H1 (cell line): ENCODE measurements at regions not wholly inside any gene's neighbourhood (a gene's known extent, or its start where the extent isn't known, plus 50 kb on each side); places are given as distances from the start of the nearest gene placed in this dataset.
A peak's percentile ranks its signal among the peaks of the same experiment; 100 is the strongest.

Experiments
- CTCF ChIA-PET: fragments of 300-600 bp; sonication (Branson Sonifier 250); formaldehyde crosslinking; loops from one replicate; lab custom pipeline; 2021; ENCODE audit not compliant: partially characterized antibody; lab: Charles Lee
- POLR2A ChIA-PET: fragments of 300-600 bp; sonication (Branson Sonifier 250); formaldehyde crosslinking; loops from one replicate; lab custom pipeline; 2021; ENCODE audit warnings: inconsistent platforms; ENCODE audit not compliant: partially characterized antibody; lab: Charles Lee
- DNase-seq, 2 experiments: peaks; one replicate each; pipeline versions ENCODE4 v3.0.0 to v3.0.0-alpha.2; 2010 to 2022; ENCODE audit warnings: low spot score in 2 of 2, low read depth in 1 of 2, mixed read lengths in 1 of 2
- FAIRE-seq: peaks from 2 replicates; lab custom pipeline; 2011; peaks lifted over from hg19 to GRCh38; lab: Jason Lieb, UNC
- H2AFZ ChIP-seq: 2 replicates; pipeline ENCODE4 v1.8.1; 2012; ENCODE audit warnings: low read length, inconsistent platforms
- H2AK5ac ChIP-seq: 2 replicates; pipeline ENCODE4 v1.6.1; 2013; ENCODE audit warnings: low read depth, low read length
- H2BK120ac ChIP-seq: replicated peaks from 2 replicates; pipeline ENCODE3; 2013; ENCODE audit warnings: low read depth, low read length, inconsistent platforms
- H2BK12ac ChIP-seq: 2 replicates; pipeline ENCODE4 v1.6.1; 2013; ENCODE audit warnings: low read depth, low read length
- H2BK15ac ChIP-seq: 2 replicates; pipeline ENCODE4 v1.6.1; 2013; ENCODE audit warnings: low read length
- H2BK20ac ChIP-seq: 2 replicates; pipeline ENCODE4 v1.6.1; 2013; ENCODE audit warnings: low read length
- H2BK5ac ChIP-seq: 2 replicates; pipeline ENCODE4 v1.6.1; 2013; ENCODE audit warnings: low read depth, low read length
- H3K14ac ChIP-seq: 2 replicates; pipeline ENCODE4 v1.6.1; 2013; ENCODE audit warnings: inconsistent platforms; ENCODE audit not compliant: insufficient read length
- H3K18ac ChIP-seq: 2 replicates; pipeline ENCODE4 v1.6.1; 2013; ENCODE audit warnings: low read length; ENCODE audit errors: extremely low read depth
- H3K23ac ChIP-seq: 2 replicates; pipeline ENCODE4 v1.6.1; 2013; ENCODE audit warnings: inconsistent platforms; ENCODE audit not compliant: insufficient read length
- H3K23me2 ChIP-seq: 2 replicates; pipeline ENCODE4 v1.6.1; 2013; ENCODE audit warnings: low read depth, low read length
- H3K27ac ChIP-seq: 2 replicates; pipeline ENCODE4 v1.6.1; 2011; ENCODE audit warnings: low read depth, low read length, inconsistent platforms
- H3K27me3 ChIP-seq, 4 experiments: replicated peaks in 1 of 4; 1 replicate in 1 of 4; 2 replicates in 3 of 4; pipeline versions ENCODE4 v1.6.1 to v1.8.1; 2011 to 2013; ENCODE audit warnings: low read length in 3 of 4, mild to moderate bottlenecking in 3 of 4, inconsistent platforms in 2 of 4, mixed read lengths in 2 of 4, moderate library complexity in 1 of 4; ENCODE audit not compliant: control insufficient read depth in 3 of 4, insufficient read depth in 3 of 4; ENCODE audit errors: extremely low read depth in 1 of 4
- H3K36me3 ChIP-seq, 4 experiments: 2 replicates each; pipeline versions ENCODE4 v1.6.1 to v1.8.1; 2011 to 2013; ENCODE audit warnings: mild to moderate bottlenecking in 4 of 4, low read length in 3 of 4, moderate library complexity in 2 of 4, control low read depth in 1 of 4, inconsistent platforms in 1 of 4; ENCODE audit not compliant: insufficient read depth in 4 of 4, control insufficient read depth in 2 of 4
- H3K4ac ChIP-seq: replicated peaks from 2 replicates; pipeline ENCODE3; 2013; ENCODE audit warnings: low read length, low read depth, mixed read lengths, inconsistent platforms; ENCODE audit not compliant: insufficient read length
- H3K4me1 ChIP-seq, 4 experiments: replicated peaks in 1 of 4; 1 replicate in 1 of 4; 2 replicates in 3 of 4; pipeline versions ENCODE4 v1.6.1 to v1.8.1; 2011 to 2013; ENCODE audit warnings: low read length in 3 of 4, inconsistent platforms in 2 of 4, mixed read lengths in 1 of 4; ENCODE audit not compliant: insufficient read depth in 4 of 4, control insufficient read depth in 3 of 4
- H3K4me2 ChIP-seq, 2 experiments: 2 replicates each; pipeline versions ENCODE4 v1.6.1 to v1.8.1; 2011 to 2013; ENCODE audit warnings: low read depth in 2 of 2, low read length in 2 of 2, control low read depth in 1 of 2, inconsistent platforms in 1 of 2, mild to moderate bottlenecking in 1 of 2; ENCODE audit not compliant: insufficient read depth in 1 of 2
- H3K4me3 ChIP-seq, 4 experiments: fragments of 200-600, 300-600 bp in 1 of 4; sonication (generic), shearing (Covaris generic), sonication (Bioruptor Twin) in 1 of 4; 2 replicates each; pipeline versions ENCODE4 v1.5.1 to v1.8.1; 2011 to 2016; ENCODE audit warnings: low read length in 4 of 4, low read depth in 3 of 4, control low read depth in 2 of 4, inconsistent platforms in 2 of 4, mild to moderate bottlenecking in 2 of 4, mixed read lengths in 1 of 4, moderate library complexity in 1 of 4; ENCODE audit not compliant: insufficient read depth in 2 of 4; ENCODE audit errors: extremely low read depth in 1 of 4
- H3K56ac ChIP-seq: replicated peaks from 2 replicates; pipeline ENCODE3; 2013; ENCODE audit warnings: low read depth, mild to moderate bottlenecking, mixed read lengths, low read length, inconsistent platforms; ENCODE audit not compliant: insufficient read length
- H3K79me1 ChIP-seq: 2 replicates; pipeline ENCODE4 v1.6.1; 2013; ENCODE audit warnings: low read depth, low read length, control low read depth
- H3K79me2 ChIP-seq, 2 experiments: 2 replicates each; pipeline versions ENCODE4 v1.6.1 to v1.8.1; 2012 to 2013; ENCODE audit warnings: low read length in 2 of 2, mild to moderate bottlenecking in 2 of 2, inconsistent platforms in 1 of 2; ENCODE audit not compliant: insufficient read depth in 2 of 2, control insufficient read depth in 1 of 2
- H3K9ac ChIP-seq, 4 experiments: replicated peaks in 1 of 4; 1 replicate in 1 of 4; 2 replicates in 3 of 4; pipeline versions ENCODE4 v1.6.1 to v1.8.1; 2011 to 2013; ENCODE audit warnings: low read depth in 3 of 4, low read length in 3 of 4, control low read depth in 2 of 4, mild to moderate bottlenecking in 2 of 4, moderate library complexity in 2 of 4, inconsistent platforms in 1 of 4; ENCODE audit errors: extremely low read depth in 1 of 4
- H3K9me3 ChIP-seq, 2 experiments: 2 replicates each; pipeline versions ENCODE4 v1.6.1 to v1.8.1; 2012 to 2013; ENCODE audit warnings: mild to moderate bottlenecking in 2 of 2, moderate library complexity in 2 of 2, control low read depth in 1 of 2, inconsistent platforms in 1 of 2, low read depth in 1 of 2, low read length in 1 of 2, mixed read lengths in 1 of 2; ENCODE audit not compliant: insufficient read depth in 2 of 2
- H4K20me1 ChIP-seq, 2 experiments: replicated peaks in 1 of 2; 2 replicates each; pipeline versions ENCODE3 to v1.8.1; 2011 to 2013; ENCODE audit warnings: inconsistent platforms in 2 of 2, low read length in 2 of 2, mild to moderate bottlenecking in 1 of 2; ENCODE audit not compliant: insufficient read depth in 2 of 2, control insufficient read depth in 1 of 2
- H4K5ac ChIP-seq: 2 replicates; pipeline ENCODE4 v1.6.1; 2013; ENCODE audit warnings: low read length, low read depth, mixed read lengths, inconsistent platforms; ENCODE audit not compliant: insufficient read length
- H4K8ac ChIP-seq: 2 replicates; pipeline ENCODE4 v1.8.0; 2013; ENCODE audit warnings: mild to moderate bottlenecking, moderate library complexity, low read length, inconsistent platforms; ENCODE audit not compliant: insufficient read depth; ENCODE audit errors: extremely low read depth
- H4K91ac ChIP-seq: replicated peaks from 2 replicates; pipeline ENCODE3; 2013; ENCODE audit warnings: low read length, mixed read lengths, inconsistent platforms; ENCODE audit not compliant: insufficient read length
- BRCA1 ChIP-seq: IDR thresholded peaks from 2 replicates; pipeline ENCODE4 v1.6.1; 2012; ENCODE audit warnings: low read depth, low read length, improper control_type of control experiment
- CBX5 ChIP-seq: fragments of 300-800, 300-1000 bp; sonication (generic); IDR thresholded peaks from 2 replicates; pipeline ENCODE4 v1.7.1; 2016; ENCODE audit warnings: antibody characterized with exemption, low read length, low read depth
- JUND ChIP-seq: IDR thresholded peaks from 2 replicates; pipeline ENCODE4 v1.6.1; 2011; ENCODE audit warnings: mild to moderate bottlenecking, improper control_type of control experiment, low read length
- NANOG ChIP-seq: IDR thresholded peaks from 2 replicates; pipeline ENCODE4 v1.6.1; 2011; ENCODE audit warnings: low read length, low read depth, mild to moderate bottlenecking, inconsistent platforms; ENCODE audit not compliant: insufficient read depth, poor library complexity, severe bottlenecking
- RXRA ChIP-seq: IDR thresholded peaks from 2 replicates; pipeline ENCODE4 v1.6.1; 2011; ENCODE audit warnings: low read depth, mild to moderate bottlenecking, low read length, moderate library complexity; ENCODE audit not compliant: insufficient read depth
- YY1 ChIP-seq: IDR thresholded peaks from 2 replicates; pipeline ENCODE4 v1.6.1; 2011; ENCODE audit warnings: low read depth, mild to moderate bottlenecking, low read length
- WGBS, 2 experiments: shearing (Covaris generic) in 1 of 2; methylation state at CpG; one replicate each; pipeline versions ENCODE4 v1.1.6 to v1.1.7; 2013 to 2015; ENCODE audit warnings: low lambda C conversion rate in 2 of 2, mixed read lengths in 2 of 2, inconsistent platforms in 1 of 2, low coverage in 1 of 2, missing lambda C conversion rate in 1 of 2; ENCODE audit not compliant: insufficient replicate concordance in 2 of 2, insufficient coverage in 1 of 2, insufficient read length in 1 of 2; ENCODE audit errors: extremely low coverage in 1 of 2, missing lambda C conversion rate in 1 of 2; 5-methylcytosine and 5-hydroxymethylcytosine counted together
- TF ChIP-seq, protein P1 (sequence below): IDR thresholded peaks from 2 replicates; pipeline ENCODE4 v1.6.1; 2012; ENCODE audit warnings: low read length, inconsistent platforms

DNA sequence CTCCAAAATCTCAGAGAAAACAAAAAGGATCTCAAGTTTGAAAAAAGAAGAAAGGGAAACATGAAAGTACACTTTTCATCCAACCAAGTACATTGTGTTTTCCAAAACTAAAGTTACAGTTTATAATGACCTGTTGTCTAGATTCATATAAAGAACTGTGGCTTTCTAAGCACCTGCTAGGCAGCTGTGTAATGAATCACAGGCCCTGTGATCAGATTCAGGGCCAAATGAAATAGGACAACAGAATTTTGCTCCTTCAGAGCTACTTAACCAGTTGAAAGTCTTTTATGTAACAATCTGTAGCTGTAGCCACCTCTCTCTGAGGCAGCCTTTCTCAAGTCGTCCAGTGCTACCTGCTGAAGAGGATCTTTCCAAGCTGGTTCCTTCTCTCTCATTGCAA is 960.0 kb upstream of the RAG2 start:
- DNase-seq (no peak), FAIRE-seq (no peak)
- H3K18ac ChIP-seq = no peak overlapping the region
- no peaks in the 10 kb centered on the region for H4K20me1 ChIP-seq
- ChIA-PET CTCF (interaction anchor here (1.2 kb wide), 1 partner anchor 108 kb away, joined by 3 read pairs; no protein-coding TSS in a partner anchor), POLR2A (no interaction called here)
- no peak overlapping the region for H2BK12ac ChIP-seq
- H2BK120ac ChIP-seq = no peak overlapping the region
- H3K79me2 ChIP-seq = no peaks in the 10 kb centered on the region
- no peak overlapping the region for H3K23ac ChIP-seq
- no peak overlapping the region for H3K4me2 ChIP-seq
- no peaks in the 10 kb centered on the region for H3K27me3 ChIP-seq
- no peak overlapping the region for H2AK5ac ChIP-seq
- no peaks in the 10 kb centered on the region for H3K9me3 ChIP-seq
- no peaks in the 10 kb centered on the region for H3K36me3 ChIP-seq
- no peak overlapping the region for H4K5ac ChIP-seq
- no peak overlapping the region for H4K91ac ChIP-seq
- no peak overlapping the region for H3K27ac ChIP-seq
- H4K8ac ChIP-seq = no peak overlapping the region
- H2BK15ac ChIP-seq = no peak overlapping the region
- no peaks in the 10 kb centered on the region for H3K23me2 ChIP-seq
- H3K4ac ChIP-seq = no peak overlapping the region
- H3K14ac ChIP-seq = no peak overlapping the region
- no peak overlapping the region for H3K9ac ChIP-seq
- H3K79me1 ChIP-seq = no peaks in the 10 kb centered on the region
- H3K4me1 ChIP-seq = no peaks in the 10 kb centered on the region
- WGBS, 2 experiments = 67% methylated on average over 1 of the region's 1 CpG; no CpG with 5 or more reads in 1 of the 2 experiments
- H3K4me3 ChIP-seq = no peak overlapping the region
- H3K56ac ChIP-seq = no peak overlapping the region
- no peak overlapping the region for H2BK5ac ChIP-seq
- H2AFZ ChIP-seq = 0 out of 2 replicates have a peak overlapping the region, but pooled peaks have one; percentile 5
- no peak overlapping the region for H2BK20ac ChIP-seq
- TF ChIP-seq YY1 (no peak), RXRA (no peak), JUND (no peak), BRCA1 (no peak), CBX5 (no peak), NANOG (no peak)
- TF ChIP-seq, protein P1, sequence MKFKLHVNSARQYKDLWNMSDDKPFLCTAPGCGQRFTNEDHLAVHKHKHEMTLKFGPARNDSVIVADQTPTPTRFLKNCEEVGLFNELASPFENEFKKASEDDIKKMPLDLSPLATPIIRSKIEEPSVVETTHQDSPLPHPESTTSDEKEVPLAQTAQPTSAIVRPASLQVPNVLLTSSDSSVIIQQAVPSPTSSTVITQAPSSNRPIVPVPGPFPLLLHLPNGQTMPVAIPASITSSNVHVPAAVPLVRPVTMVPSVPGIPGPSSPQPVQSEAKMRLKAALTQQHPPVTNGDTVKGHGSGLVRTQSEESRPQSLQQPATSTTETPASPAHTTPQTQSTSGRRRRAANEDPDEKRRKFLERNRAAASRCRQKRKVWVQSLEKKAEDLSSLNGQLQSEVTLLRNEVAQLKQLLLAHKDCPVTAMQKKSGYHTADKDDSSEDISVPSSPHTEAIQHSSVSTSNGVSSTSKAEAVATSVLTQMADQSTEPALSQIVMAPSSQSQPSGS = no peak
